Nephron progenitor cell (in vitro differentiated cells): ENCODE measurements at regions not wholly inside any gene's neighbourhood (a gene's known extent, or its start where the extent isn't known, plus 50 kb on each side); places are given as distances from the start of the nearest gene placed in this dataset.
"Not testable (repeated sequence)": the region's sequence is repeated elsewhere in the genome, so short reads cannot be mapped to it uniquely, and the experiment has no call there.

Source experiments
- DNase-seq: peaks from one replicate; pipeline ENCODE4 v3.0.0; 2021
- H3K27ac Mint-ChIP-seq: 2 replicates; pipeline ENCODE4 v1.8.0; 2021; ENCODE audit warnings: mild to moderate bottlenecking, moderate library complexity, mixed read lengths
- H3K27me3 Mint-ChIP-seq: 2 replicates; pipeline ENCODE4 v1.8.0; 2021; ENCODE audit warnings: mild to moderate bottlenecking, low read depth, mixed read lengths; ENCODE audit not compliant: poor library complexity
- H3K36me3 Mint-ChIP-seq: 2 replicates; pipeline ENCODE4 v1.8.0; 2021; ENCODE audit warnings: low read depth, mixed read lengths
- H3K4me1 Mint-ChIP-seq: 2 replicates; pipeline ENCODE4 v1.8.0; 2021; ENCODE audit warnings: mixed read lengths
- H3K4me3 Mint-ChIP-seq: 2 replicates; pipeline ENCODE4 v1.8.0; 2021; ENCODE audit warnings: mild to moderate bottlenecking, moderate library complexity, mixed read lengths
- H3K9me3 Mint-ChIP-seq: 2 replicates; pipeline ENCODE4 v1.8.0; 2021; ENCODE audit warnings: mild to moderate bottlenecking, moderate library complexity, mixed read lengths
- TF ChIP-seq, protein P1 (sequence below): fragments of 200-600 bp; sonication (generic); IDR thresholded peaks from 2 replicates; pipeline ENCODE4 v1.5.0; 2021; ENCODE audit warnings: antibody characterized with exemption

DNA sequence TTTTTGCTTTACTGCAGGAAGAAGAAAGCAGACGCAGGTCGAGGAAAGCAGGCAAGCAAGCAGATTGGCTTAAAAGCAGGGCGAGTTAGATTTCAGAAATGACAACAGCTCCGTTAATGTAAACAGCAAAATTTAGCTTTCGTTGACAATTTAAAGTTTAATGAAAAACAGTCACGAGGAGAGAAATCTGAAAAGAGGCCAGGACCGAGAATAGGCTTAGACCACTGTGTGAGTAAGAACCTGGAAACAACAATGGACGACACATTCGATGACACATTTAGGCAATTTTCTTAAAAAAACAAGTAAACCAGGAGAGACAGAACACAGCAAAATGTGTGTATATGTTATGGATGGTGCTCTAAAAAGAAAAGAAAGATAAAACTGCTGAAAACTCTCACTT lies 155.3 kb downstream of the ISOC1 start:
- no peaks in the 10 kb centered on the region for H3K4me1 Mint-ChIP-seq
- H3K27me3 Mint-ChIP-seq = peaks cover 10% of the 10 kb centered on the region
- no peaks in the 10 kb centered on the region for H3K36me3 Mint-ChIP-seq
- H3K27ac Mint-ChIP-seq = peak overlapping the region; percentile 1
- H3K4me3 Mint-ChIP-seq = no peak overlapping the region
- DNase-seq = no peak
- TF ChIP-seq, protein P1, sequence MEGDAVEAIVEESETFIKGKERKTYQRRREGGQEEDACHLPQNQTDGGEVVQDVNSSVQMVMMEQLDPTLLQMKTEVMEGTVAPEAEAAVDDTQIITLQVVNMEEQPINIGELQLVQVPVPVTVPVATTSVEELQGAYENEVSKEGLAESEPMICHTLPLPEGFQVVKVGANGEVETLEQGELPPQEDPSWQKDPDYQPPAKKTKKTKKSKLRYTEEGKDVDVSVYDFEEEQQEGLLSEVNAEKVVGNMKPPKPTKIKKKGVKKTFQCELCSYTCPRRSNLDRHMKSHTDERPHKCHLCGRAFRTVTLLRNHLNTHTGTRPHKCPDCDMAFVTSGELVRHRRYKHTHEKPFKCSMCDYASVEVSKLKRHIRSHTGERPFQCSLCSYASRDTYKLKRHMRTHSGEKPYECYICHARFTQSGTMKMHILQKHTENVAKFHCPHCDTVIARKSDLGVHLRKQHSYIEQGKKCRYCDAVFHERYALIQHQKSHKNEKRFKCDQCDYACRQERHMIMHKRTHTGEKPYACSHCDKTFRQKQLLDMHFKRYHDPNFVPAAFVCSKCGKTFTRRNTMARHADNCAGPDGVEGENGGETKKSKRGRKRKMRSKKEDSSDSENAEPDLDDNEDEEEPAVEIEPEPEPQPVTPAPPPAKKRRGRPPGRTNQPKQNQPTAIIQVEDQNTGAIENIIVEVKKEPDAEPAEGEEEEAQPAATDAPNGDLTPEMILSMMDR = no peak
- H3K9me3 Mint-ChIP-seq = peaks cover 30% of the 10 kb centered on the region

DNA sequence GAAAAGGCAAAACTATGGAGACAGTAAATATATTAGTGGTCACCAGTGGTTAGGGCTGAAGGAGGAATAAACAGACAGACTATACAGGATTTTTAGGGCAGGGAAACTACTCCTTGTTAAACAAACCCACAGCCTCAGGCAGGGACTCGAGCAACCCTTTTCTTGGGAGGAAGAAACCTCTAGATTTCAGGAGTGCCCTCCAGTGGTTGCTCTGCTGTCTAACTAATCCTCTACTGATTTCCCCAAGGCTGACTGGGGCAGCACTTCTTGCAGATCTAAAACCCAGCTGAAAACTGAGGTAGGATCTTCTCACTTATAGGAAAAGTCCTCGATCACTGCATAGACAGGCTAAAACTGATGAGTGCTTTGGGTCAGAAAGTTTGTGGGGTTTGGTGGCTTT lies 176.8 kb downstream of the ISOC1 start:
- TF ChIP-seq, protein P1 = no peak
- H3K9me3 Mint-ChIP-seq = no peaks in the 10 kb centered on the region
- H3K36me3 Mint-ChIP-seq = no peaks in the 10 kb centered on the region
- H3K4me3 Mint-ChIP-seq = no peak overlapping the region
- H3K4me1 Mint-ChIP-seq = no peaks in the 10 kb centered on the region
- H3K27me3 Mint-ChIP-seq = no peaks in the 10 kb centered on the region
- no peak for DNase-seq
- no peak overlapping the region for H3K27ac Mint-ChIP-seq

DNA sequence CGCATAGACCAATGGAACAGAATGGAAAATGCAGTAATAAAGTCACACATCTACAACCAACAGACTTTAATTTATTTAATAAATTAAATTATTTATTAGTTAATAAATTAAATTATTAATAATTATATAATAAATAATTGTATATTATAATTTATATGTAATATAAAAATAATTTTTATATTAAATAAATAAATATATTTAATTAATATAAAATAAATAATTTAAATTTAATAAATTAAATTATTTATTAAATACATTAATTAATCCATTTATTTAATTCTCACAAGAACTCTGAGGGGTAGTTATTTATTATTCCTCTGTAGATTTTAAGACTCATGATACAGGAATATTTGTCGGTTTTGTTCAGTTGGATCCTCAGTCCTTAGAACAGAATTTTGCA lies 176.1 kb upstream of the ADAMTS19 start:
- TF ChIP-seq, protein P1 = no peak
- Mint-ChIP-seq H3K9me3 (peaks cover 1% of the 10 kb centered on the region), H3K27me3 (no peaks in the 10 kb centered on the region), H3K4me1 (no peaks in the 10 kb centered on the region), H3K27ac (no peak overlapping the region), H3K4me3 (no peak overlapping the region), H3K36me3 (no peaks in the 10 kb centered on the region)
- DNase-seq = no peak

DNA sequence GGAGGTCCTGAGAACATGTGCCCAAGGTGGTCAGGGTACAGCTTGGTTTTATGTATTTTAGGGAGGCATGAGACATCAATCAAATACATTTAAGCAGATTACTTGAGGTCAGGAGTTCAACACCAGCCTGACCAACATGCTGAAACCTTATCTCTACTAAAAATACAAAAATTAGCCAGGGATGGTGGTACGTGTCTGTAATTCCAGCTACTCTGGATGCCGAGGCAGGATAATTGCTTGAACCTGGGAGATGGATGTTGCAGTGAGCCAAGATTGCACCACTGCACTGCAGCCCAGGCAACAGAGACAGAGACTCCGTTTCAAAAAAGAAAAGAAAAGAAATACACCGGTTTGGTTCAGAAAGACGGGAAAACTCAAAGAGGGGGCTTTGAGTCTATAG lies 165.9 kb upstream of the ADAMTS19 start:
- not testable (repeated sequence) for H3K36me3 Mint-ChIP-seq, DNase-seq, H3K4me1 Mint-ChIP-seq, H3K9me3 Mint-ChIP-seq, H3K4me3 Mint-ChIP-seq, H3K27me3 Mint-ChIP-seq
- H3K27ac Mint-ChIP-seq = peak overlapping the region; percentile 31

DNA sequence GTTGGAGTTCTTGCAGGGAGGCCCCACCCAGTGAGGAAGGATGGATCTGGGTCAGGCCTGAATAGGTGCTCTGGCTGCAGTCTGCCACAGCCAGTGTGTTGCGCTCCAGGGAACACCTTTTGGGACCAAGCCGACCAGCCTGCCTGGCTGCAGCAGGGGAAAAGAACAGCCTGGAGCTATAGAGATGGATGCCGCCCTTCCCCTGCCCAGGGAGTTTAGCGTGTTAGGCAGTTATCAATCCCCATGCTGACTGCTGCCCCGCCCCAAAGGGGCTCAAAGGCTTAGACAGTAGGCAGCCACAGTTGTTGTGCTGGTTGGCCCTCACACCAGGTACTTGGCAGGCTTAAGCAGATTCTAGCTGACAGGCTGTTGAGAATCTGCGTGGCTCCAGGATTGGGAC lies 153.4 kb upstream of the ADAMTS19 start:
- no peaks in the 10 kb centered on the region for H3K36me3 Mint-ChIP-seq
- DNase-seq = no peak
- no peaks in the 10 kb centered on the region for H3K4me1 Mint-ChIP-seq
- H3K4me3 Mint-ChIP-seq = no peak overlapping the region
- TF ChIP-seq, protein P1 = no peak
- no peak overlapping the region for H3K27ac Mint-ChIP-seq
- peaks cover 32% of the 10 kb centered on the region for H3K9me3 Mint-ChIP-seq
- peaks cover 3% of the 10 kb centered on the region for H3K27me3 Mint-ChIP-seq

DNA sequence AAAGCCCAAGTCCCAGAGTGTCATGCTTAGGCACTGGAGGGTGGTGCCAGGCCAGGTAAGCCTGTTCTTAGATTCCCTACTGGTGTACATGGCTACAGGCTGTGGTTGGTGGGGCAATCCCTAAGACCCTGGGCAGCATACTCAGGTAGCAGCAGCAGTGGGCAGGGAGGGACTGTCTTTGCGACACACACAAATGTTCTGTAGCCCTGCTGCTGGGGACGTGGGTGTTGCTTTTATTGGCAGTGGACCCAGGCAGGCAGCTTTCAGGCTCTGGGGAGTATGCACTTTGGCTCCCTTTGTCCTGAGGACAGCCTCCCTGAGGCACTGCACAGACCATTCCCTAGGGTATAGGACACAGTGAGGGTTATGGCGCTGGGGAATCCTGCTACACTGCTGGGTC lies 137.1 kb upstream of the ADAMTS19 start:
- Mint-ChIP-seq H3K9me3 (peaks cover 26% of the 10 kb centered on the region), H3K27ac (no peak overlapping the region), H3K27me3 (no peaks in the 10 kb centered on the region), H3K36me3 (no peaks in the 10 kb centered on the region), H3K4me3 (no peak overlapping the region), H3K4me1 (no peaks in the 10 kb centered on the region)
- TF ChIP-seq, protein P1 = no peak
- DNase-seq = no peak
